CD4-positive, alpha-beta memory T cell (primary cell): ENCODE measurements at regions not wholly inside any gene's neighbourhood (a gene's known extent, or its start where the extent isn't known, plus 50 kb on each side); places are given as distances from the start of the nearest gene placed in this dataset.

Source experiments
- CTCF ChIA-PET: fragments of 350-600 bp; sonication (Branson Sonifier 250); formaldehyde crosslinking; loops from one replicate; lab custom pipeline; 2021; ENCODE audit warnings: inconsistent platforms; ENCODE audit not compliant: partially characterized antibody; lab: Charles Lee
- POLR2A ChIA-PET: fragments of 350-600 bp; sonication (Branson Sonifier 250); formaldehyde crosslinking; loops from one replicate; lab custom pipeline; 2021; ENCODE audit not compliant: partially characterized antibody; lab: Charles Lee
- DNase-seq, 5 donors: peaks; one replicate each; pipeline versions ENCODE4 v3.0.0 to v3.0.0-alpha.2; 2020 to 2022; ENCODE audit warnings: mixed read lengths in 1 of 5
- H3K27ac ChIP-seq: one replicate; pipeline ENCODE4 v1.7.0; 2013; ENCODE audit warnings: low read depth, low read length
- H3K27me3 ChIP-seq: 2 replicates; pipeline ENCODE4 v1.7.0; 2013; ENCODE audit warnings: mild to moderate bottlenecking, low read length, moderate library complexity; ENCODE audit not compliant: insufficient read depth
- H3K36me3 ChIP-seq: 2 replicates; pipeline ENCODE4 v1.7.0; 2013; ENCODE audit warnings: mild to moderate bottlenecking, low read length, moderate library complexity; ENCODE audit not compliant: insufficient read depth
- H3K4me1 ChIP-seq: 2 replicates; pipeline ENCODE4 v1.7.0; 2013; ENCODE audit warnings: mild to moderate bottlenecking, low read length, moderate library complexity; ENCODE audit not compliant: insufficient read depth
- H3K4me3 ChIP-seq, 2 donors: one replicate each; pipeline ENCODE4 v1.7.0; 2013; ENCODE audit warnings: low read length in 2 of 2, mild to moderate bottlenecking in 1 of 2
- H3K9me3 ChIP-seq, 2 donors: one replicate each; pipeline ENCODE4 v1.7.0; 2013; ENCODE audit warnings: low read length in 2 of 2, control low read depth in 1 of 2; ENCODE audit not compliant: control insufficient read depth in 1 of 2
- H3K27ac Mint-ChIP-seq, 7 donors: one replicate each; pipeline ENCODE4 v1.8.0; 2020 to 2021; ENCODE audit warnings: mixed read lengths in 7 of 7, mild to moderate bottlenecking in 6 of 7, inconsistent platforms in 3 of 7, moderate library complexity in 3 of 7
- H3K27me3 Mint-ChIP-seq, 2 donors: one replicate each; pipeline ENCODE4 v1.8.0; 2020 to 2021; ENCODE audit warnings: mixed read lengths in 2 of 2
- H3K36me3 Mint-ChIP-seq, 2 donors: one replicate each; pipeline ENCODE4 v1.8.0; 2020 to 2021; ENCODE audit warnings: mixed read lengths in 2 of 2, inconsistent platforms in 1 of 2, mild to moderate bottlenecking in 1 of 2
- H3K4me1 Mint-ChIP-seq, 4 donors: one replicate each; pipeline ENCODE4 v1.8.0; 2020 to 2021; ENCODE audit warnings: mixed read lengths in 4 of 4, mild to moderate bottlenecking in 1 of 4
- H3K4me3 Mint-ChIP-seq, 8 donors: one replicate each; pipeline ENCODE4 v1.8.0; 2020 to 2021; ENCODE audit warnings: mixed read lengths in 8 of 8, mild to moderate bottlenecking in 7 of 8, moderate library complexity in 6 of 8, inconsistent platforms in 3 of 8
- H3K9me3 Mint-ChIP-seq, 8 donors: one replicate each; pipeline ENCODE4 v1.8.0; 2020 to 2021; ENCODE audit warnings: mixed read lengths in 8 of 8, mild to moderate bottlenecking in 5 of 8, inconsistent platforms in 3 of 8, moderate library complexity in 1 of 8
- intact Hi-C: fragments of 100-400 bp; cut with micrococcal nuclease; formaldehyde crosslinking; loops from one replicate; pipeline ENCODE4 v1.15.1; 2023

GRCh38 chr15:37773111-37773860 is 161.2 kb upstream of the TMCO5A start:
- H3K36me3 ChIP-seq = no peaks in the 10 kb centered on the region
- no peak overlapping the region for H3K27ac ChIP-seq
- no peaks in the 10 kb centered on the region for H3K9me3 Mint-ChIP-seq
- no peak overlapping the region for H3K4me3 Mint-ChIP-seq
- H3K27ac Mint-ChIP-seq = no peak overlapping the region
- no peaks in the 10 kb centered on the region for H3K4me1 Mint-ChIP-seq
- POLR2A ChIA-PET = no interaction called here
- H3K4me3 ChIP-seq = no peak overlapping the region
- H3K27me3 Mint-ChIP-seq = peaks cover 0 to 2% of the 10 kb centered on the region in 2 donors
- DNase-seq = no peak
- CTCF ChIA-PET = no interaction called here
- no peaks in the 10 kb centered on the region for H3K27me3 ChIP-seq
- H3K36me3 Mint-ChIP-seq = no peaks in the 10 kb centered on the region
- intact Hi-C loops = no loop called here
- no peaks in the 10 kb centered on the region for H3K9me3 ChIP-seq
- no peaks in the 10 kb centered on the region for H3K4me1 ChIP-seq

GRCh38 chr15:37774961-37775360 is 159.5 kb upstream of the TMCO5A start:
- Histone ChIP-seq H3K36me3 (no peaks in the 10 kb centered on the region), H3K27ac (no peak overlapping the region), H3K4me3 (no peak overlapping the region), H3K9me3 (no peaks in the 10 kb centered on the region), H3K27me3 (no peaks in the 10 kb centered on the region), H3K4me1 (no peaks in the 10 kb centered on the region)
- no peaks in the 10 kb centered on the region for H3K36me3 Mint-ChIP-seq
- no peaks in the 10 kb centered on the region for H3K9me3 Mint-ChIP-seq
- CTCF ChIA-PET = interaction anchor here (0.7 kb wide), 1 partner anchor 434 kb away, joined by 3 read pairs; no protein-coding TSS in a partner anchor
- DNase-seq = no peak
- peaks cover 0 to 2% of the 10 kb centered on the region in 2 donors for H3K27me3 Mint-ChIP-seq
- H3K4me1 Mint-ChIP-seq = no peaks in the 10 kb centered on the region
- intact Hi-C loops = no loop called here
- H3K27ac Mint-ChIP-seq = no peak overlapping the region
- POLR2A ChIA-PET = no interaction called here
- H3K4me3 Mint-ChIP-seq = no peak overlapping the region

- intact Hi-C loops = no loop called here
- CTCF ChIA-PET = no interaction called here
- no peaks in the 10 kb centered on the region for H3K4me1 ChIP-seq
- peaks cover 0 to 3% (median 0%) of the 10 kb centered on the region in 8 donors for H3K9me3 Mint-ChIP-seq
- no peak overlapping the region for H3K4me3 Mint-ChIP-seq
- no peak for DNase-seq
- H3K4me3 ChIP-seq = no peak overlapping the region
- no peaks in the 10 kb centered on the region for H3K27me3 ChIP-seq
- no peaks in the 10 kb centered on the region for H3K36me3 ChIP-seq
- H3K27ac Mint-ChIP-seq = no peak overlapping the region
- H3K36me3 Mint-ChIP-seq = no peaks in the 10 kb centered on the region
- H3K27ac ChIP-seq = no peak overlapping the region
- H3K27me3 Mint-ChIP-seq = no peaks in the 10 kb centered on the region
- H3K9me3 ChIP-seq = no peaks in the 10 kb centered on the region
- no peaks in the 10 kb centered on the region for H3K4me1 Mint-ChIP-seq
- POLR2A ChIA-PET = no interaction called here
These were observed 157.4 kb upstream of the TMCO5A start for GRCh38 chr15:37777006-37777405.

- Mint-ChIP-seq H3K4me1 (no peaks in the 10 kb centered on the region), H3K4me3 (no peak overlapping the region), H3K9me3 (peaks cover 0 to 3% (median 0%) of the 10 kb centered on the region in 8 donors), H3K27ac (no peak overlapping the region), H3K36me3 (no peaks in the 10 kb centered on the region), H3K27me3 (peaks cover 1 to 4% of the 10 kb centered on the region in 2 donors)
- Histone ChIP-seq H3K4me1 (no peaks in the 10 kb centered on the region), H3K9me3 (no peaks in the 10 kb centered on the region), H3K27me3 (no peaks in the 10 kb centered on the region), H3K36me3 (no peaks in the 10 kb centered on the region), H3K4me3 (no peak overlapping the region), H3K27ac (no peak overlapping the region)
- POLR2A ChIA-PET = no interaction called here
- intact Hi-C loops = no loop called here
- CTCF ChIA-PET = no interaction called here
- no peak for DNase-seq
These were observed 151.2 kb upstream of the TMCO5A start for GRCh38 chr15:37783290-37783689.

- Mint-ChIP-seq H3K36me3 (no peaks in the 10 kb centered on the region), H3K27me3 (peaks cover 1% of the 10 kb centered on the region in 2 donors), H3K4me3 (no peak overlapping the region), H3K4me1 (no peaks in the 10 kb centered on the region), H3K9me3 (no peaks in the 10 kb centered on the region), H3K27ac (no peak overlapping the region)
- Histone ChIP-seq H3K4me1 (no peaks in the 10 kb centered on the region), H3K4me3 (no peak overlapping the region), H3K36me3 (no peaks in the 10 kb centered on the region), H3K27me3 (no peaks in the 10 kb centered on the region), H3K9me3 (no peaks in the 10 kb centered on the region), H3K27ac (no peak overlapping the region)
- ChIA-PET CTCF (no interaction called here), POLR2A (no interaction called here)
- intact Hi-C loops = no loop called here
- no peak for DNase-seq
These were observed 146.1 kb upstream of the TMCO5A start for GRCh38 chr15:37788330-37788729.

GRCh38 chr15:37788767-37789396 is 145.6 kb upstream of the TMCO5A start:
- H3K27ac Mint-ChIP-seq = no peak overlapping the region
- no peaks in the 10 kb centered on the region for H3K36me3 Mint-ChIP-seq
- no peaks in the 10 kb centered on the region for H3K9me3 Mint-ChIP-seq
- Histone ChIP-seq H3K27me3 (no peaks in the 10 kb centered on the region), H3K4me1 (no peaks in the 10 kb centered on the region), H3K9me3 (no peaks in the 10 kb centered on the region), H3K27ac (no peak overlapping the region), H3K4me3 (no peak overlapping the region), H3K36me3 (no peaks in the 10 kb centered on the region)
- CTCF ChIA-PET = no interaction called here
- DNase-seq = no peak
- intact Hi-C loops = no loop called here
- H3K4me1 Mint-ChIP-seq = no peaks in the 10 kb centered on the region
- no peak overlapping the region for H3K4me3 Mint-ChIP-seq
- POLR2A ChIA-PET = no interaction called here
- peaks cover 1% of the 10 kb centered on the region in 2 donors for H3K27me3 Mint-ChIP-seq

- POLR2A ChIA-PET = no interaction called here
- H3K9me3 ChIP-seq = no peaks in the 10 kb centered on the region
These were observed 145.0 kb upstream of the TMCO5A start for GRCh38 chr15:37789397-37789786.

More at GRCh38 chr15:37789397-37789786, 145.0 kb upstream of the TMCO5A start:
- Histone ChIP-seq H3K27me3 (no peaks in the 10 kb centered on the region), H3K36me3 (no peaks in the 10 kb centered on the region), H3K27ac (no peak overlapping the region), H3K4me3 (no peak overlapping the region), H3K4me1 (no peaks in the 10 kb centered on the region)
- intact Hi-C loops = no loop called here
- H3K4me1 Mint-ChIP-seq = no peaks in the 10 kb centered on the region
- peaks cover 1% of the 10 kb centered on the region in 2 donors for H3K27me3 Mint-ChIP-seq
- no peak for DNase-seq
- H3K27ac Mint-ChIP-seq = no peak overlapping the region
- no peaks in the 10 kb centered on the region for H3K36me3 Mint-ChIP-seq
- H3K9me3 Mint-ChIP-seq = no peaks in the 10 kb centered on the region
- H3K4me3 Mint-ChIP-seq = no peak overlapping the region
- CTCF ChIA-PET = no interaction called here
